OCI-LY3 (cell line): ENCODE measurements at regions not wholly inside any gene's neighbourhood (a gene's known extent, or its start where the extent isn't known, plus 50 kb on each side); places are given as distances from the start of the nearest gene placed in this dataset.

Experiments used
- CTCF ChIP-seq: fragments of 200-600, 300-600 bp; sonication (generic); IDR thresholded peaks from 2 replicates; pipeline ENCODE4 v1.5.1; 2014; ENCODE audit warnings: antibody characterized with exemption, low read length, low read depth
- EZH2phosphoT487 ChIP-seq: fragments of 200-600 bp; shearing (Covaris generic); IDR thresholded peaks from 2 replicates; pipeline ENCODE4 v1.6.1; 2018; ENCODE audit warnings: antibody characterized with exemption, mixed run types, low read depth

- TF ChIP-seq CTCF (no peak), EZH2phosphoT487 (no peak)
Measured at GRCh38 chr11:130526846-130527245, 78.4 kb downstream of the ADAMTS15 start.
